LNCAP (cell line): ENCODE measurements at regions not wholly inside any gene's neighbourhood (a gene's known extent, or its start where the extent isn't known, plus 50 kb on each side); places are given as distances from the start of the nearest gene placed in this dataset.

Source experiments
- CTCF ChIP-seq: fragments of 450-650 bp; IDR thresholded peaks from 2 replicates; pipeline ENCODE4 v1.5.1; 2017; ENCODE audit warnings: mild to moderate bottlenecking

DNA sequence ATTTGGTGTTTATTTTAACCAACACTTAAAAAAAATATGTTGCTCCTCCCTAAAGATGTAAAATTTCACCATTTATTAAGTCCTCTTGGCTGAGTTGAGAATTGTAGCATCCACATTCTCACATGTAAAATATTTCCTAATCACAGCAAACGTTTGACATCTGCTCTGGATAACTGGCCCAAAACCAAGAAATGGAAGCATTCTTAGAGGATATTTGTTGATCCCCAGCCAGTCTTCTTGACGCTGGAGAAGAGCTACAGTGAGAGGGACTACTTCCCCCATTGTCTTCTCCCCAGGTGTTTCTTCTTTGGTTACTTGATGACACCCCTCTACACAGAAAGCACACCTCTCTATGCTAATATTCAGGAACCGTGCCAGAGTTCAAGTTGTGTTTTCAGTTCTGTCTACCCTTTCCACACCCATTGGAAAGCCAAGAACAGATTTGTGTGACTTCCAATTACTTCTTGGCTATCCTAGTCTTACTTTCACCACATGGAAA lies 454.5 kb upstream of the JAG1 start:
- no peak for TF ChIP-seq CTCF

- TF ChIP-seq CTCF, result no peak
These were observed 454.9 kb upstream of the JAG1 start for GRCh38 chr20:11128721-11129120.

DNA sequence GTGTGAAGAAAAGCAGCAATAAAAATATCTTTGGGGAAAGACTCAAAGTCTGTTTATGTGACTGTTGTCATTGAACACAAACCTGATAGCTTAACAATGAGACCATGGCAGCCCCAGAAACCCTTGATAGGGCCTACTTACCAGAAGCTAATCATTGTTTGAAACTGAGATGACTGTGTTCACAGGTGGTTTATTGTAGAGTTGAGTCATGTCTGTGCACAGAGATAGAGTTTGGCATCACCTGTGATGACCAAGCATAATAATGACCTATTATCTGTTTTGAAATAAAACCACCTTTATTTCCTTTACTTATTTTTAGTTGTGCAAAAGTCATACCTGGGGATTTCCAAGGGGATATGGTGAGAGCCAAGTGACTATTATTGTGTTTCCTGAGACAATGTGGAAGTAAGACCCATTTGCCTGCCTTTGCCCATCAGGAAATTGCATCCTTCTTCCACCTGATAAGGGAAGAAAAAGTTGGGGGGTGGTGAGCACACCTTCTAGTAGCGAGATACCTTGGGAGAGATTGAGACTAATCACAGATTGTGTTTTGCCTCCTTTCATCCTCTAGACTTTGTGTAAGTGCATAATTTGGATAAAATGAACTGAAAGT lies 456.9 kb upstream of the JAG1 start:
- no peak for TF ChIP-seq CTCF

DNA sequence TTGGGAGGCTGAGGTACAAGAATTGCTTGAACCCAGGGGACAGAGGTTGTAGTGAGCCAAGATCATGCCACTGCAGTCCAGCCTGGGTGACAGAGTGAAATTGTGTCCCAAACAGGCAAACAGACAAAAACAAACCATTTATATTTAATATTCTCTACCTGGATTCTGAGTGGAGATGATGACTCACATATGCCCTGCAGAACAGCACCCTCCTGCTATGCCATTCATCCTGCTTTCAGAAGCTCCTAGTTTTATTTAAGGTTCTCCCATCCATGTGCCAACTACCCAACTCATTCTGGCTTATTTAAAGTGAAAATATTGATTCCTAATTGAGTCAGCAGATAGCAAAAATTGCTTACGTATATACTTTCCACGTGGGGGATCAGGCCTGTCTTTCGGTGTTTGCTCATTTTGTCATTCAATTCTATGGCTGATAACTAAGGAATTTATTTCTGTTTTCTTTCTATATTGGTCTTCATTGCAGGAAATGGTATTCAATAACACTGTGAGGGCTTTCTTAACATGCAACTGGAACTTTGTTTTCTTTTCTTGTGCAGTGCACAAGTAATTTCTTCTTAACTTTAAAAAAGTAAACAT lies 459.1 kb upstream of the JAG1 start:
- no peak for TF ChIP-seq CTCF

- TF ChIP-seq CTCF, result no peak
These were observed 462.9 kb upstream of the JAG1 start for GRCh38 chr20:11136691-11137090.

DNA sequence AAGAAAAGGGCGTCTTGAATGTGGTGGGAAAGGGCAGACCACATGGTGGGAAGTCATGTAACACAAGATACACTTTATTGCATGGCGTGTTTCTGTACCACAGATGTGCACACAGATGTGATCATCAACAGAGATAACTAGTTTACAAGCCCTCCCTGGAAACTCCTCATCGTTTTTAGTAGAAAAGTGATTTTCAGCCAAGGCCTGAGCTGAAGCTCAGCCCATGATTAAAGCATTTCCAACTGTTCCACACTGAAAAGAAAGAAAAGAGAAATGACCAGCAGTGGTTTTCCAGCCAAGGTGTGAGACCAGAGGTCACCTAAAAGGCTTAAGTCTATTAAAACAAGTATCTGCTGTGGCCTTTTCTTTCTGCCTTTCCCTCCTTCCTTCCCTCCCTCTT lies 463.9 kb upstream of the JAG1 start:
- no peak for TF ChIP-seq CTCF

DNA sequence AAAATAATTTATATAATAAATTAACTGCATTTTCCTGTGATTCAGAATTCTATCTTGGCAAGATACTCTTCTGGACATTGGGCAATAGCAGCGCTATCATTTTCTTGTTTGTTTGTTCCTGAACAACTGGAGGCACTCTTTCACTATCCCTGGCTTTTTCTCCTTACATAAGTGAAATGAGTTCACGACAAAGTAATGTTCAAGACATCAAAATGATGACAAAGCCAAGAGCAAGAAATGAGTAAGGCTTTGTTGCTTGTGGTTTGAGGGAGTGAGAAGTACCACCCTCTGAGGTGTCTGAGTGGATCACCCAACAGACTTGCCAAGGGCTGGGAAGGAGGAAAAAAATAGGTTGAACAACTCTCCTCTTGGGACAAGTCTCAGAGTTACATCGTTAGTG lies 466.6 kb upstream of the JAG1 start:
- TF ChIP-seq CTCF, result no peak
